ENCODE measurements at regions not wholly inside any gene's neighbourhood (a gene's known extent, or its start where the extent isn't known, plus 50 kb on each side); places are given as distances from the start of the nearest gene placed in this dataset.

- no peak for DNase-seq (ENCODE audit: low spot score)
Observed at GRCh38 chr5:68431186-68431585, 215.6 kb downstream of the PIK3R1 start.

- DNase-seq (ENCODE audit: low spot score), result no peak
Observed at GRCh38 chr5:68431601-68432337, 216.2 kb downstream of the PIK3R1 start.

- DNase-seq (ENCODE audit: low spot score), result peak; percentile 21
Observed at GRCh38 chr5:68432682-68433081, 217.1 kb downstream of the PIK3R1 start.

GRCh38 chr5:68433526-68433922, 218.0 kb downstream of the PIK3R1 start:
- no peak for DNase-seq (ENCODE audit: low spot score)

- DNase-seq (ENCODE audit: low spot score), result peak; percentile 96
Observed at GRCh38 chr5:68433923-68434879, 218.6 kb downstream of the PIK3R1 start.

- no peak for DNase-seq (ENCODE audit: low spot score)
Observed at GRCh38 chr5:68435611-68436010, 220.1 kb downstream of the PIK3R1 start.

GRCh38 chr5:68436686-68437520, 221.3 kb downstream of the PIK3R1 start:
- DNase-seq (ENCODE audit: low spot score), result no peak

GRCh38 chr5:68438876-68439275, 223.3 kb downstream of the PIK3R1 start:
- no peak for DNase-seq (ENCODE audit: low spot score)

GRCh38 chr5:68440245-68440644, 224.7 kb downstream of the PIK3R1 start:
- DNase-seq (ENCODE audit: low spot score), result no peak

GRCh38 chr5:68440651-68441050, 225.1 kb downstream of the PIK3R1 start:
- no peak for DNase-seq (ENCODE audit: low spot score)

GRCh38 chr5:68441309-68442073, 225.9 kb downstream of the PIK3R1 start:
- DNase-seq (ENCODE audit: low spot score), result peak; percentile 15

GRCh38 chr5:68443091-68443490, 227.5 kb downstream of the PIK3R1 start:
- DNase-seq (ENCODE audit: low spot score), result no peak

- no peak for DNase-seq (ENCODE audit: low spot score)
Observed at GRCh38 chr5:68444048-68444447, 228.5 kb downstream of the PIK3R1 start.

GRCh38 chr5:68444833-68445232, 229.3 kb downstream of the PIK3R1 start:
- no peak for DNase-seq (ENCODE audit: low spot score)

- no peak for DNase-seq (ENCODE audit: low spot score)
Observed at GRCh38 chr5:68445257-68446069, 229.9 kb downstream of the PIK3R1 start.

GRCh38 chr5:68446070-68446357, 230.5 kb downstream of the PIK3R1 start:
- DNase-seq (ENCODE audit: low spot score), result no peak

GRCh38 chr5:68446487-68446894, 230.9 kb downstream of the PIK3R1 start:
- DNase-seq (ENCODE audit: low spot score), result no peak

GRCh38 chr5:68447136-68447929, 231.8 kb downstream of the PIK3R1 start:
- DNase-seq (ENCODE audit: low spot score), result no peak

- DNase-seq (ENCODE audit: low spot score), result no peak
Observed at GRCh38 chr5:68449380-68449779, 233.8 kb downstream of the PIK3R1 start.

Measured in activated CD4-positive, alpha-beta T cell treated with anti-CD3 and anti-CD28 coated beads, Interleukin-2, Interleukin-4, amounts not matched to agents 100 ng/mL and 50 ng/mL, durations not matched to agents 16 hours and 8 hours (primary cell).